CD4-positive, alpha-beta T cell treated with Interleukin-6 for 4 hours (primary cell): ENCODE measurements at regions not wholly inside any gene's neighbourhood (a gene's known extent, or its start where the extent isn't known, plus 50 kb on each side); places are given as distances from the start of the nearest gene placed in this dataset.
"Not testable (repeated sequence)": the region's sequence is repeated elsewhere in the genome, so short reads cannot be mapped to it uniquely, and the experiment has no call there.

ENCODE experiments used
- DNase-seq: peaks from one replicate; pipeline ENCODE4 v3.0.0-alpha.2; 2020; ENCODE audit warnings: mixed read lengths

DNA sequence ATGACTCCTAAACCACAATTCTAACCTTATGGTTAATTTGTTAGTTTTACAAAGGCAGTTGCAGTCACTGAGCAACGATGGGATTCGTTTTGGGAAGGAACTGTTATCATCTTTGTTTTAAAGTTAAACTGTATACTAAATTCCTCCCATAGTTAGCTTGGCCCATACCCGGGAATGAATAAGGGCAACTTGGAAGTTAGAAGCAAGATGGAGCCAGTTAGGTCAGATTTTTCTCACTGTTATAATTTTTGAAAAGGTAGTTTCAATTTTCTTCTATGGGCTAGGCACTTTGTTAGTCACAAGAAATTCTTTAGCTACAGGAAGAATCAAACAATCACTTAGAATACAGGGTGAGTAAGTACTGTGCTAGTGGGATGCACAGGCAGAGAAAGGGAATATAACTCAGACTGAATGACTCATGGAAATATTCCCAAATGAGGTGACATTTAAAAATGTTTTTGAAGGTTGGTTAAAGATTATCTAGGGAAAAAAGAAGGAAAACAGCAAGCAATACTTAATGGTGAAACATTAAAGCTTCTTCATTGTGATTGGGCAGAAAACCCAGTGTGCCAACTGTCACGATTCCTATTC, 153.6 kb downstream of the MAGEB17 start:
- DNase-seq = no peak

- DNase-seq = no peak
Observed at GRCh38 chrX:16333453-16333852, 166.2 kb downstream of the MAGEB17 start.

GRCh38 chrX:16335181-16335580, 167.9 kb downstream of the MAGEB17 start:
- no peak for DNase-seq

GRCh38 chrX:16347968-16348670, 180.8 kb downstream of the MAGEB17 start:
- DNase-seq = no peak

DNA sequence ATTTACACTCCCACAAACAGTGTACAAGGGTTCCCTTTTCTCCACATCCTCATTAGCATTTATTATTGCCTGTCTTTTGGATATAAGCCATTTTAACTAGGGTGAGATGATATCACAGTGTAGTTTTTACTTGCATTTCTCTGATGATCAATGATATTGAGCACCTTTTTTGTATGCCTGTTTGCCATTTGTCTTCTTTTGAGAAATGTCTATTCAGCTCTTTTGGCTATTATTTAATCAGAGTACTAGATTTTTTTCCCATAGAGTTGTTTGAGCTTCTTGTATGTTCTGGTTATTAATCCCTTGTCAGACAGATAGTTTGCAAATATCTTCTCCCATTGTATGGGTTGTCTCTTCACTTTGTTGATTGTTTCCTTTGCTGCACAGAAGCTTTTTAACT, 190.6 kb downstream of the MAGEB17 start:
- DNase-seq = no peak

DNA sequence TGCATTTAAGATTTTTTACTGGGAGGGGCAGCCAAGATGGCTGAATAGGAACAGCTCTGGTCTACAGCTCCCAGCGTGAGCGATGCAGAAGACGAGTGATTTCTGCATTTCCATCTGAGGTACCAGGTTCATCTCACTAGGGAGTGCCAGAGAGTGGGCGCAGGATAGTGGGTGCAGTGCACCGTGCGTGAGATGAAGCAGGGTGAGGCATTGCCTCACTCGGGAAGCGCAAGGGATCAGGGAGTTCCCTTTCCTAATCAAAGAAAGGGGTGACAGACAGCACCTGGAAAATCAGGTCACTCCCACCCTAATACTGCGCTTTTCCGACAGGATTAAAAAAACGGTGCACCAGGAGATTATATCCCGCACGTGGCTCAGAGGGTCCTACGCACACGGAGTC, 192.8 kb downstream of the MAGEB17 start:
- DNase-seq = not testable (repeated sequence)

- DNase-seq = no peak
Observed at GRCh38 chrX:16368696-16369095, 201.4 kb downstream of the MAGEB17 start.

- DNase-seq = no peak
Observed at GRCh38 chrX:16376056-16376455, 208.8 kb downstream of the MAGEB17 start.

DNA sequence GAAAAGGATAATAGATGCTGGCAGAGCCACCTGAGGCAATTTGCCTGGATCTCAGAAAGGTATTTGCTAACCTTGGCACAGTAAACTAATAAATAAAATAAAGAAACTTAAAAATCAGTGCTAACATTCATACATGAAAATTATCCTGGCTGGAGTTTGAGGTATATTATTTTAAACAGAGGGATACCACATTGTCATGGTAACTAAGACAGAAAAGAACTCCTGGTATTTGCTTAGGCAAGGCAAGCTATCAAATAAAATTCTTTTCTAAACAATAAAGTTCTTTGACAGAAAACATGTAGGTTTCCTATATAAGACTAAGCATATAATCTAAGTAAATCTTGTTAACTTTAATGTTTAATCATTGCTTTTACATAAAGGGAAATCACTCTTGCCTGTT, 218.8 kb downstream of the MAGEB17 start:
- DNase-seq = no peak

DNA sequence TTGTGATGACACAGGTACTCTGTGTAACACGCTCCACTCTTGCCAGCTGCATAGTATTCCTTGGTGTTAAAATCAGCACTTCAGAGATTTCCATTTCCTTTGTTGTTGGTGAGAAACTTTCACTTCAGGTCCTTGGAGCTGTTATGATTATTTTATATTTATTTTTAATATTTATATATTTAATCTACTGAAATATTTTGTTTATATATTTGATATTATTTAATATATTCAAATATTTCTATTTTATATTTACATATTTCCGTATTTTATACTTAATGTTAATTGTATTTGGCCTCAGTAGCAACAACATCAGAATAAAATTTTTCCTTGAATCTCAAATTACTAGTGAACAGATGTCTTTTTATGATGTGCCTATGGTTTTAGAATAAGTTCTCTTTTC, 225.3 kb downstream of the MAGEB17 start:
- DNase-seq = no peak

DNA sequence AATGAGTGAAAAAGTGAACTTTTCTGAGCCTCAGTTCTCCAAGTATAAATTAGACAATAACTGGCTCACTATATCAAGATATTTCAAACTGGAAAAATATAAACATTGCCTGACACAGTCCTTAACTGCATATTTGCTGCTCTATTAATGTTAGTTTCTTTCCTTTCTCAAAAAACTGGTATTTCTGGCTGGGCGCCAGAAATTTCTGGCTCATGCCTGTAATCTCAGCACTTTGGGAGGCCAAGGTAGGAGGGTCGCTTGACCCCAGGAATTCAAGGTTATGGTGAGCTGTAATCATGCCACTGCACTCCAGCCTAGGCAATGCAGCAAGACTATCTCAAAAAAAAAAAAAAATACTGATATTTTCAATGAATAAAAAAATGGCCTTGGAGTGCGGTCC, 227.0 kb downstream of the MAGEB17 start:
- no peak for DNase-seq

- DNase-seq = no peak
Observed at GRCh38 chrX:16403808-16404207, 236.5 kb downstream of the MAGEB17 start.

DNA sequence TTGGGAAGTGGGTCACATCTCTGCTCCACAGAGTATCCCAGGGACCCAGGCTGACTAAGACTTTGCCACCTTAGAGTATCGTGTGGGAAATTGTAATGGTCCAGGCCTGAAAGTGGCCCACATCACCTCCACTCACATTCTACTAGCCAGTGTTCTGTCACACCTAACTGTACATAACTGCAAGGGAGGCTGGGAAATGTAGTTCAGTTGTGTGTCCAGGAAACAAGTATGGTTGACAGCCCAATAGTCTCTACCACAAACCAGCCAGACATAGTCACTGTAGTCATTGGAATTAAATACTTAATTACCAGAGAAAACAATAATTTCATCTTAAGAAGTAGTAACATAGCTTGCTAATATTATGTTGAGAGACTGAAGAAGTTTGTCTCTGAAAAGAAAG, 233.4 kb upstream of the S100G start:
- DNase-seq = no peak

DNA sequence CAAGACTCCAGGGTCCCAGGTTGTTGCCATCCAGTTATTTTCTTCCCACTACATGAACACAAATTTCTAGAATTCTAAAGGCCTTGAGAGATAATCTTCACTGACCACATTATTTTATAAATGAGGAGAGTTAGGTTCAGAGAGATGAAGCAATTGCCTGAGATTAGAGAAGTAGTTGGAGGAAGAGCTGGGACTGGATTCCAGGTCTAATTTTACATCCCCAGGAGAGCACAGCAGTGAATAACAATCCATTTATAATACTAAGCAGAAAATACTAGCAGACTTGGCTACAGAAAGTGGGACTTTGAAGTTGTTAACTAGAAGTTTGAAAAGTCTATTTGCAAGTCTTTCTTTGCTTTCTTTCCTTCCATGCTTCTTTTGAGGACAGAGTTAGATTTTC, 231.3 kb upstream of the S100G start:
- no peak for DNase-seq

DNA sequence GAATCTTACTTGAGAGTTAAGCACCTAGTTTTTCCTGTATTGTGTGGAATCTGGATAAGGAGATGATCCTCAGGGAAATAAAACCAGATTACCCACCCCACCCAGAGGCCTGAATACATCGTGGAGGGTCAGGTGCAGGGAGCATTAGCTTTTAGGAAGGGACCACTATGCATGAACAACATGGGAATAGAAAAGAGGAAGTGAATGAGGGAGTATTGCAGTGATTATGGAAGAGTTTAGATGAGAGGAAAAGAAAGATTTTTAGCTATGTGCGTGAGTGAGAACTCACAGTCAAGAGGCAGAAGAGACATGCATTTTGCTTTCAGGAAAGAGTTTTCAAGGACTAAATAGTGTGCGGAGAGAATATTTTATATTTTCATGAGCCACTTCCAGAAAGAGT, 222.3 kb upstream of the S100G start:
- no peak for DNase-seq

DNA sequence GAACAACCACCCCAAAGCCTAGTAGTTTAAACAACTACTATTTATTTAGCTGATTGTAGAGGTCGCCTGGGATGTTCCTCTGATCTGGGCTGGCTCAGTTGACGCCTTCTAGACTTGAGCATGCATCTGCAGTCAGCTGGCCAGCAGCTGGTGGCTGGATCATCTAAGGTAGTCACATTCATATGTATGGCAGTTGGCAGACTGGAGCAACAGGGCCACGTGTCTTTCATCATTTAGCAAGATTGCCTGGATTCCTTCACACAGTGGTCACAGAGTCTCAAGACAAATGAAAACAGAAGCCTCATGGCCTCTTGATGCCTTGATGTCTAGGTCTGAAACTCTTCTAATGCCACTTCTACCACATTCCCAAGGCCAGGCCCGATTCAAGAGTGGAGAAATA, 220.6 kb upstream of the S100G start:
- no peak for DNase-seq

- no peak for DNase-seq
Observed at GRCh38 chrX:16431266-16431665, 218.7 kb upstream of the S100G start.

GRCh38 chrX:16433021-16433420, 216.9 kb upstream of the S100G start:
- peak; percentile 37 for DNase-seq

- DNase-seq = no peak
Observed at GRCh38 chrX:16435399-16435986, 214.5 kb upstream of the S100G start.

DNA sequence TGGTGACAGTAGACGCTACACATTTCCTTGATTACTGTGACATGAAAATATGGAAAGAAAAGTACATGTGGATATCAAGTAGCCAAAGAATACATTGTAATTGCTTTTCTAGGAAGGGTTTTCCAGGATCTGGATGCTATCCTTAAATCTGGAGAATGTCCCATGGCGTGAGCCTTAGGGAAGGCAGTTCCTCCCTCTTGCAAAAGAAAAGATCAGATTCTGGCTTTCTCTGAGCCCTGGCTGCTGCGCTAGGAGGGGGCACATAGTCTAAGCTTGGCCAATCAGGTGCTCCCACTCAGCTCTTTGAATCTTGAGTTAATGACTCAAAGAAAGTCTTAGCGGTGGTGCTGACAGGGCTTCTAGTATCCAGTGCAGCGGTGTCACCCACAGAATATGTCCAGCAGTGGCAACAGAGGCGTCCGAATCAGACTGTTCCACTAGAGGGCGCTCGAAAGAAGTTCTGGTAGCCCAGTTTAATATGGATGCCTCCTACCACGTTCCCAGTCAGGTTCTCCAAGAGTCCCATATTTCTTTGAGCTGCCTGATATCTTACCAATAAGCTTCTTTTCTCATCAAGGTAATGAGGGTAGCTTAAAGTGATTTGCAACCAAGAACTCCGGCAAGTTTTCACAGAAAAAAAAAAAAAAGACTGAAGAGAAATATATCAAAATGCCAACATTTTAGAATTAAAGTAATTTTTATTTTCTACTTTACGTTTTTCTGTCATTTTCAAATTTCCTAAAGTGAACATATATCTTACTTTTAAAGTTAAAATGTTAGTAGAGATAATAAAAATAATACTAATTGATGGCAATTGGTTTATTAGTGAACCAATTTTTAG, 213.4 kb upstream of the S100G start:
- DNase-seq = peak; percentile 75

GRCh38 chrX:16440446-16440845, 209.5 kb upstream of the S100G start:
- DNase-seq = no peak

- no peak for DNase-seq
Observed at GRCh38 chrX:16444353-16444752, 205.6 kb upstream of the S100G start.

- DNase-seq = peak; percentile 57
Observed at GRCh38 chrX:16445166-16445752, 204.7 kb upstream of the S100G start.
